ENCODE measurements at regions not wholly inside any gene's neighbourhood (a gene's known extent, or its start where the extent isn't known, plus 50 kb on each side); places are given as distances from the start of the nearest gene placed in this dataset.

GRCh38 chr5:15065091-15065490, 193.5 kb upstream of the ANKH start:
- Histone ChIP-seq H3K4me2 (ENCODE audit: low read depth, low read length) (no peak overlapping the region), H3K27ac (ENCODE audit: low read length) (no peak overlapping the region)

GRCh38 chr5:15064396-15064795, 192.8 kb upstream of the ANKH start:
- Histone ChIP-seq H3K9ac (ENCODE audit: low read length) (no peak overlapping the region), H4K20me1 (ENCODE audit: insufficient read depth, low read length) (no peaks in the 10 kb centered on the region), H2AFZ (ENCODE audit: low read length) (no peak overlapping the region), H3K4me3 (ENCODE audit: low read length) (no peak overlapping the region), H3K27ac (ENCODE audit: low read length) (no peak overlapping the region), H3K4me1 (ENCODE audit: low read length) (no peaks in the 10 kb centered on the region), H3F3A (ENCODE audit: insufficient read depth, low read length) (no peaks in the 10 kb centered on the region), H3K27me3 (replicated peaks; ENCODE audit: insufficient read depth, low read length) (no peaks in the 10 kb centered on the region), H3K9me2 (replicated peaks; ENCODE audit: insufficient read depth, low read length) (no peaks in the 10 kb centered on the region), H3K79me2 (ENCODE audit: low read length) (no peaks in the 10 kb centered on the region), H3K9me3 (replicated peaks; ENCODE audit: insufficient read depth, low read length) (no peaks in the 10 kb centered on the region), H3K4me2 (ENCODE audit: low read depth, low read length) (no peak overlapping the region), H3K36me3 (replicated peaks; ENCODE audit: insufficient read depth, low read length) (no peaks in the 10 kb centered on the region)
- TF ChIP-seq EZH2 (optimal IDR thresholded peaks at IDR 0.05; ENCODE audit: low read depth, low read length) (no peak), CTCF (IDR thresholded peaks at IDR 0.05; ENCODE audit: low read length) (no peak), EZH2phosphoT487 (IDR thresholded peaks at IDR 0.05; ENCODE audit: low read length) (no peak)
- DNase-seq = no peak

More at GRCh38 chr5:15065091-15065490, 193.5 kb upstream of the ANKH start:
- H3K27me3 ChIP-seq (replicated peaks; ENCODE audit: insufficient read depth, low read length) = no peaks in the 10 kb centered on the region
- no peaks in the 10 kb centered on the region for H4K20me1 ChIP-seq (ENCODE audit: insufficient read depth, low read length)
- no peak overlapping the region for H3K4me3 ChIP-seq (ENCODE audit: low read length)
- no peaks in the 10 kb centered on the region for H3K4me1 ChIP-seq (ENCODE audit: low read length)
- no peaks in the 10 kb centered on the region for H3K36me3 ChIP-seq (replicated peaks; ENCODE audit: insufficient read depth, low read length)
- H3K9me2 ChIP-seq (replicated peaks; ENCODE audit: insufficient read depth, low read length) = no peaks in the 10 kb centered on the region
- no peaks in the 10 kb centered on the region for H3F3A ChIP-seq (ENCODE audit: insufficient read depth, low read length)
- no peaks in the 10 kb centered on the region for H3K79me2 ChIP-seq (ENCODE audit: low read length)
- H3K9ac ChIP-seq (ENCODE audit: low read length) = no peak overlapping the region
- no peak for TF ChIP-seq EZH2 (optimal IDR thresholded peaks at IDR 0.05; ENCODE audit: low read depth, low read length)
- no peak for TF ChIP-seq EZH2phosphoT487 (IDR thresholded peaks at IDR 0.05; ENCODE audit: low read length)
- no peak for TF ChIP-seq CTCF (IDR thresholded peaks at IDR 0.05; ENCODE audit: low read length)
- no peak overlapping the region for H2AFZ ChIP-seq (ENCODE audit: low read length)
- no peak for DNase-seq
- H3K9me3 ChIP-seq (replicated peaks; ENCODE audit: insufficient read depth, low read length) = no peaks in the 10 kb centered on the region

- Histone ChIP-seq H3K79me2 (ENCODE audit: low read length) (no peaks in the 10 kb centered on the region), H3K9me2 (replicated peaks; ENCODE audit: insufficient read depth, low read length) (no peaks in the 10 kb centered on the region), H3K27ac (ENCODE audit: low read length) (no peak overlapping the region), H2AFZ (ENCODE audit: low read length) (no peak overlapping the region), H3K27me3 (replicated peaks; ENCODE audit: insufficient read depth, low read length) (no peaks in the 10 kb centered on the region), H3K9me3 (replicated peaks; ENCODE audit: insufficient read depth, low read length) (no peaks in the 10 kb centered on the region), H3K4me1 (ENCODE audit: low read length) (no peaks in the 10 kb centered on the region), H3K36me3 (replicated peaks; ENCODE audit: insufficient read depth, low read length) (no peaks in the 10 kb centered on the region), H3K9ac (ENCODE audit: low read length) (no peak overlapping the region), H3K4me3 (ENCODE audit: low read length) (no peak overlapping the region), H4K20me1 (ENCODE audit: insufficient read depth, low read length) (no peaks in the 10 kb centered on the region), H3F3A (ENCODE audit: insufficient read depth, low read length) (no peaks in the 10 kb centered on the region), H3K4me2 (ENCODE audit: low read depth, low read length) (no peak overlapping the region)
- no peak for DNase-seq
- no peak for TF ChIP-seq EZH2phosphoT487 (IDR thresholded peaks at IDR 0.05; ENCODE audit: low read length)
- TF ChIP-seq CTCF (IDR thresholded peaks at IDR 0.05; ENCODE audit: low read length) = no peak
- no peak for TF ChIP-seq EZH2 (optimal IDR thresholded peaks at IDR 0.05; ENCODE audit: low read depth, low read length)
Measured at GRCh38 chr5:15056988-15057592, 185.5 kb upstream of the ANKH start.

Measured in MM.1S (cell line).